ENCODE measurements at regions not wholly inside any gene's neighbourhood (a gene's known extent, or its start where the extent isn't known, plus 50 kb on each side); places are given as distances from the start of the nearest gene placed in this dataset.

DNA sequence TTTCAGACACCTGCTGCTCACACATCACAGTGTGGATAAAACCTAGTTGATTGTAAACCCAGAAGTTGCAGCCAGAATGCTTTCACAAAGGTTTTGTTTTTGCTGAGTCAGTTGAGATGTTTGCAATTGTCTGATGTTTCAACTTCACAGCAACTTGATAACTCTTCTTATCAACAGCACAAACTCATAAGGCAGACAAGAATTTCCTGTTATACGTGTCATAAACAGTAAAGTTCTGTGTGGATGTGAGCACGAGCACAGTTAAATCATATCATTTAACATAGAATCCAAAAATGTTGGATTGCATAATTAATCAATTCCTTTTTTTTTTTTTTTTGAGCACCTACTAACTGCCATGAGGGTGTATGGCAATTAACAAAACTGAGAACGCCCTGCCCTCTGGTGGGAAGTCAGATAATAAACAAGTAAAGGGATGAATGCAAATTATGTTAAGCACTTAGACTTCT is 512.2 kb downstream of the PDHA2 start:
- TF ChIP-seq, protein P1, sequence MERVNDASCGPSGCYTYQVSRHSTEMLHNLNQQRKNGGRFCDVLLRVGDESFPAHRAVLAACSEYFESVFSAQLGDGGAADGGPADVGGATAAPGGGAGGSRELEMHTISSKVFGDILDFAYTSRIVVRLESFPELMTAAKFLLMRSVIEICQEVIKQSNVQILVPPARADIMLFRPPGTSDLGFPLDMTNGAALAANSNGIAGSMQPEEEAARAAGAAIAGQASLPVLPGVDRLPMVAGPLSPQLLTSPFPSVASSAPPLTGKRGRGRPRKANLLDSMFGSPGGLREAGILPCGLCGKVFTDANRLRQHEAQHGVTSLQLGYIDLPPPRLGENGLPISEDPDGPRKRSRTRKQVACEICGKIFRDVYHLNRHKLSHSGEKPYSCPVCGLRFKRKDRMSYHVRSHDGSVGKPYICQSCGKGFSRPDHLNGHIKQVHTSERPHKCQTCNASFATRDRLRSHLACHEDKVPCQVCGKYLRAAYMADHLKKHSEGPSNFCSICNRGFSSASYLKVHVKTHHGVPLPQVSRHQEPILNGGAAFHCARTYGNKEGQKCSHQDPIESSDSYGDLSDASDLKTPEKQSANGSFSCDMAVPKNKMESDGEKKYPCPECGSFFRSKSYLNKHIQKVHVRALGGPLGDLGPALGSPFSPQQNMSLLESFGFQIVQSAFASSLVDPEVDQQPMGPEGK (CRISPR knock-in tag; IDR thresholded peaks at IDR 0.05; ENCODE audit: borderline replicate concordance) = no peak
- TF ChIP-seq ARNTL (CRISPR knock-in tag; IDR thresholded peaks at IDR 0.05; ENCODE audit: borderline replicate concordance, low read depth) (no peak), OSR1 (CRISPR knock-in tag; IDR thresholded peaks at IDR 0.05) (no peak), ZFP3 (CRISPR knock-in tag; IDR thresholded peaks at IDR 0.05) (no peak), TSHZ2 (CRISPR knock-in tag; IDR thresholded peaks at IDR 0.05) (no peak), ZNF565 (CRISPR knock-in tag; conservative IDR thresholded peaks at IDR 0.05; ENCODE audit: low read depth) (no peak), BACH2 (CRISPR knock-in tag; IDR thresholded peaks at IDR 0.05; ENCODE audit: borderline replicate concordance) (no peak)
- TF ChIP-seq, protein P2, sequence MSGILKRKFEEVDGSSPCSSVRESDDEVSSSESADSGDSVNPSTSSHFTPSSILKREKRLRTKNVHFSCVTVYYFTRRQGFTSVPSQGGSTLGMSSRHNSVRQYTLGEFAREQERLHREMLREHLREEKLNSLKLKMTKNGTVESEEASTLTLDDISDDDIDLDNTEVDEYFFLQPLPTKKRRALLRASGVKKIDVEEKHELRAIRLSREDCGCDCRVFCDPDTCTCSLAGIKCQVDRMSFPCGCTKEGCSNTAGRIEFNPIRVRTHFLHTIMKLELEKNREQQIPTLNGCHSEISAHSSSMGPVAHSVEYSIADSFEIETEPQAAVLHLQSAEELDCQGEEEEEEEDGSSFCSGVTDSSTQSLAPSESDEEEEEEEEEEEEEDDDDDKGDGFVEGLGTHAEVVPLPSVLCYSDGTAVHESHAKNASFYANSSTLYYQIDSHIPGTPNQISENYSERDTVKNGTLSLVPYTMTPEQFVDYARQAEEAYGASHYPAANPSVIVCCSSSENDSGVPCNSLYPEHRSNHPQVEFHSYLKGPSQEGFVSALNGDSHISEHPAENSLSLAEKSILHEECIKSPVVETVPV (CRISPR knock-in tag; IDR thresholded peaks at IDR 0.05) = no peak
